CD4-positive, alpha-beta T cell treated with Interleukin-1 beta for 1 hour (primary cell): ENCODE measurements at regions not wholly inside any gene's neighbourhood (a gene's known extent, or its start where the extent isn't known, plus 50 kb on each side); places are given as distances from the start of the nearest gene placed in this dataset.

Experiments
- DNase-seq, 2 donors: peaks; one replicate each; pipeline ENCODE4 v3.0.0-alpha.2; 2020 to 2022

GRCh38 chr9:90343991-90344390 is 298.6 kb downstream of the DIRAS2 start:
- DNase-seq: no peak

GRCh38 chr9:90365666-90366065 is 277.0 kb downstream of the DIRAS2 start:
- no peak for DNase-seq

- DNase-seq: no peak
Measured at GRCh38 chr9:90368241-90368640, 274.4 kb downstream of the DIRAS2 start.

- DNase-seq: no peak
Measured at GRCh38 chr9:90368928-90369327, 273.7 kb downstream of the DIRAS2 start.

GRCh38 chr9:90379771-90380170 is 262.9 kb downstream of the DIRAS2 start:
- no peak for DNase-seq

- no peak for DNase-seq
Measured at GRCh38 chr9:90385146-90385545, 257.5 kb downstream of the DIRAS2 start.

GRCh38 chr9:90393365-90394152 is 249.1 kb downstream of the DIRAS2 start:
- no peak for DNase-seq

- no peak for DNase-seq
Measured at GRCh38 chr9:90394871-90395270, 247.8 kb downstream of the DIRAS2 start.

- DNase-seq: no peak
Measured at GRCh38 chr9:90400091-90400490, 242.5 kb downstream of the DIRAS2 start.

- DNase-seq: no peak
Measured at GRCh38 chr9:90408659-90409058, 234.0 kb downstream of the DIRAS2 start.

GRCh38 chr9:90419221-90419851 is 223.3 kb downstream of the DIRAS2 start:
- no peak for DNase-seq

- no peak for DNase-seq
Measured at GRCh38 chr9:90420211-90420610, 222.4 kb downstream of the DIRAS2 start.

- no peak for DNase-seq
Measured at GRCh38 chr9:90420768-90421513, 221.7 kb downstream of the DIRAS2 start.

GRCh38 chr9:90421786-90422185 is 220.8 kb downstream of the DIRAS2 start:
- no peak for DNase-seq

- DNase-seq: no peak
Measured at GRCh38 chr9:90423661-90424193, 218.9 kb downstream of the DIRAS2 start.

- no peak for DNase-seq
Measured at GRCh38 chr9:90428517-90428916, 214.1 kb downstream of the DIRAS2 start.

- no peak for DNase-seq
Measured at GRCh38 chr9:90432951-90433350, 209.7 kb downstream of the DIRAS2 start.

- no peak for DNase-seq
Measured at GRCh38 chr9:90433398-90433941, 209.2 kb downstream of the DIRAS2 start.

GRCh38 chr9:90441814-90442213 is 200.8 kb downstream of the DIRAS2 start:
- DNase-seq: no peak

GRCh38 chr9:90442723-90443122 is 199.9 kb downstream of the DIRAS2 start:
- no peak for DNase-seq

GRCh38 chr9:90444609-90445204 is 197.9 kb downstream of the DIRAS2 start:
- DNase-seq: no peak

- DNase-seq: no peak
Measured at GRCh38 chr9:90445391-90445790, 197.2 kb downstream of the DIRAS2 start.
